K562 (cell line): ENCODE measurements at regions not wholly inside any gene's neighbourhood (a gene's known extent, or its start where the extent isn't known, plus 50 kb on each side); places are given as distances from the start of the nearest gene placed in this dataset.

Source experiments
- BACH1 ChIP-seq: fragments of 200-800 bp; sonication (Bioruptor generic); IDR thresholded peaks from 2 replicates; pipeline ENCODE4 v1.6.1; 2016; ENCODE audit warnings: missing genetic modification characterization, missing compliant biosample characterization
- CHD1 ChIP-seq: fragments of 200-600 bp; sonication (generic); IDR thresholded peaks from one replicate; pipeline ENCODE4 v1.6.1; 2012; ENCODE audit warnings: mild to moderate bottlenecking, moderate library complexity, low read length, inconsistent platforms
- EZH2 ChIP-seq: IDR thresholded peaks from 2 replicates; pipeline ENCODE4 v1.6.1; 2012; ENCODE audit warnings: low read depth, mild to moderate bottlenecking, inconsistent platforms, low read length, borderline replicate concordance
- HDAC6 ChIP-seq: IDR thresholded peaks from 2 replicates; pipeline ENCODE4 v1.6.1; 2012; ENCODE audit warnings: low read depth, mild to moderate bottlenecking, control low read depth, inconsistent platforms, low read length, moderate library complexity
- HES1 ChIP-seq: fragments of 450-650 bp; IDR thresholded peaks from 2 replicates; pipeline ENCODE4 v1.6.1; 2016; ENCODE audit warnings: low read depth, mild to moderate bottlenecking, moderate library complexity
- TAF9B ChIP-seq: fragments of 450-650 bp; IDR thresholded peaks from 2 replicates; pipeline ENCODE4 v1.6.1; 2018; ENCODE audit warnings: mild to moderate bottlenecking; ENCODE audit not compliant: partially characterized antibody
- ZBTB49 ChIP-seq: sonication (generic); formaldehyde crosslinking; IDR thresholded peaks from 2 replicates; pipeline ENCODE4 v1.8.0; 2022; ENCODE audit warnings: missing genetic modification reagents, mild to moderate bottlenecking, borderline replicate concordance
- ZNF23 ChIP-seq: fragments of 250-450 bp; sonication (Bioruptor Pico); IDR thresholded peaks from 2 replicates; pipeline ENCODE4 v1.4.0; 2020; ENCODE audit warnings: mild to moderate bottlenecking
- ZNF384 ChIP-seq: IDR thresholded peaks from 2 replicates; pipeline ENCODE4 v1.6.1; 2012; ENCODE audit warnings: low read depth, low read length, improper control_type of control experiment
- ZNF707 ChIP-seq: fragments of 250-450 bp; sonication (Bioruptor Pico); conservative IDR thresholded peaks from 2 replicates; pipeline ENCODE4 v1.8.0; 2022; ENCODE audit warnings: inconsistent platforms, mild to moderate bottlenecking, moderate library complexity

- TF ChIP-seq BACH1 (tag) = no peak
- no peak for TF ChIP-seq ZNF384
- TF ChIP-seq CHD1 = no peak
- no peak for TF ChIP-seq ZNF707 (CRISPR knock-in tag)
- TF ChIP-seq EZH2 = no peak
- TF ChIP-seq ZBTB49 (CRISPR knock-in tag) = no peak
- no peak for TF ChIP-seq HDAC6
- no peak for TF ChIP-seq TAF9B
- no peak for TF ChIP-seq HES1
- no peak for TF ChIP-seq ZNF23
Observed at GRCh38 chr11:81359476-81359875, 1374.2 kb downstream of the FAM181B start (continued).
